Glomerular visceral epithelial cell (primary cell): ENCODE measurements at regions not wholly inside any gene's neighbourhood (a gene's known extent, or its start where the extent isn't known, plus 50 kb on each side); places are given as distances from the start of the nearest gene placed in this dataset.
A peak's percentile ranks its signal among the peaks of the same experiment; 100 is the strongest.

Experiments
- DNase-seq: peaks from one replicate; pipeline ENCODE4 v3.0.0-alpha.2; 2016; ENCODE audit errors: extremely low spot score

- no peak for DNase-seq
Measured at GRCh38 chr9:90948156-90948555, 146.5 kb downstream of the SYK start.

DNA sequence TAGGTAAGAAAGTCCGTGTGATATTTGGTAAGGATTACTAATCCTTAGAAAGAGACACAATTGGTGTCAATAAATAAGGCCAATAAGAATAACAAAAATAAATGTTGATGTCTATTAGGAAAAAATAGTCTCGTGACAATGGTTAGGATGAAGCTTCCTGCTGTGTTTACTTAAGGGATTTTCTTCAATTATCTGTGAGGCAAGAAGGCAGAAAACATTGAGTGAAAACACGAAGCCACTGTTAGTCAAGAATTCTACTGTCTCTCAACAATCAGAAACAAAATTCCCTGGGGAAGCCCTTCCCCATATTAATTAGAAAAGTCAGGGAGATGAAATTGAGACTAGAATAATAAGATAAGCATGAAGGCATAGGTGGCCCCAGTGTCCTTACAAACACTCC is 149.0 kb downstream of the SYK start:
- no peak for DNase-seq

DNA sequence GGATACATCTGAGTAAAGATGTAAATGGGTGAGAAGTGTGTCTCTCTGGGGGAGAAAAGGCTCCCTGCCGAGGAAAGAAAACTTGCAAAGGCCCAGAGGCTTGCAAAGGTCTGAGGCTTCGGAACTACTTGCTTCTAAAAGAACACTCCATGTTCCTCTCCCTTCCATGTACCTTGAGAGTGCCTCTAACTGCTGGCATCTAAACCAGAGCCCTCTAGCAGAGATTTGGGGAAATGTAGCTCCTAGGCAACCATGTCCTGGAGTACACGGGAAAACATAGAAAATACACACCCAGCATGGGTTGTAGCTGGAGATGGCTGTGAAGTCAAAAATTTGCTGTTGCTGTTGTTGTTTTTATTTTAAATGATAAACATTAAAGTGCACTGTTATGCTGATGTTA is 151.6 kb downstream of the SYK start:
- DNase-seq, result no peak

DNA sequence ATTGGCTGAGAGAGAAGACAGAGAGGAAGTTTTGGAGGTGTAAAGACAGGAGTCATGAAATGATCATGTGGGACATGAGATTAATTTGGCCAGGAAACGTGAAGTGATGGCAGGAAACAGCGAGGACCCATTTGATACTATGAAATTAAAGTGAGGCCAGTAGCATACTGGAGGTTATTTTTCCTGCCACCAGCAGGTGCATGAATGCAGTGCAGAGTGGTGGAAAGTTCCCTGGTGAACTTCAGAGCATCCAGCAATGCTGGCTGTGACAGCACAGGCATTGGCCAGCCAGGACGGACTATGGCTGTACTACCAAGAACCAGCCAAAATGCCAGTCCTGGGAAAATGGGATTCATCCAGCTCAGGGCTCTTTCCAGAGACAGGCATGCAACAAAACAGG is 152.2 kb downstream of the SYK start:
- no peak for DNase-seq

GRCh38 chr9:90956026-90956810 is 154.6 kb downstream of the SYK start:
- DNase-seq, result peak; percentile 45

DNA sequence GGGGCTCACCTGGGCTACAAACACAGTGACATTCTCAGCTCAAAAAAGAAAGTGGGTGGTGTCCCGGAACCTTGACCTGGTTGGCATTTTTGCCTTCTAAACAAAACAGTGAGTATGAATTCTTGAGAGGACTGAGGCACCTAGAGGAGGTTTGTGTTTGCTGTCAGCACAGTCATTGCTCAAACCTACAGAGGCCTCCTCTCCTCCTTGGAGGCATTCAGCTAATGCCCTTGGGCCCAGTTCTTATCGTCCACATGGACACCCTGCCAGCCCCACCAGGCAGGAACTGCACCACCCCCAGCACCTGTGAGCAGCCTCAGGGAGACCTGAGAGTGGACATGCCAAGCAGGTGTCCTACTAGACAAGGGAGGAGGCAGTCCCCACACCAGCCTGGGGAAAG is 156.7 kb downstream of the SYK start:
- no peak for DNase-seq

DNA sequence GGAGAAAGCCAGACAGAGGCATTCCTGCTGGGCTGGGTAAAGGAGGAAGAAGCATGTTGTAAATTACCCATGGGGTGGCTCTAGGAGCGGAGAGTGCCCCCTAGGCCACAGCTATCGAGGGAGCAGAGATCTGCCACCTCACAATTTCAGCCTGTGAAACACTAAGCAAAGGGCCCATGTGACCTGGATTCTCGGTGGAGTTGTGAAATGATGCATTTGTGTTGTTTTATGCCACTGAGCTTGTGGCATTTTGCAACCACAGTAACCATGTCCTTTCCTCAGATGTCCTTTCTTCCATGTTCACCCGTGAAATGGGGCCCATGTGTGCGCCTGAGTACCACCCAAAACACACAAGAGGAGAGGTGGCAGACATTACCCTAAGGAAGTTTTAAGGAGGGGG is 159.3 kb downstream of the SYK start:
- DNase-seq, result peak; percentile 26

DNA sequence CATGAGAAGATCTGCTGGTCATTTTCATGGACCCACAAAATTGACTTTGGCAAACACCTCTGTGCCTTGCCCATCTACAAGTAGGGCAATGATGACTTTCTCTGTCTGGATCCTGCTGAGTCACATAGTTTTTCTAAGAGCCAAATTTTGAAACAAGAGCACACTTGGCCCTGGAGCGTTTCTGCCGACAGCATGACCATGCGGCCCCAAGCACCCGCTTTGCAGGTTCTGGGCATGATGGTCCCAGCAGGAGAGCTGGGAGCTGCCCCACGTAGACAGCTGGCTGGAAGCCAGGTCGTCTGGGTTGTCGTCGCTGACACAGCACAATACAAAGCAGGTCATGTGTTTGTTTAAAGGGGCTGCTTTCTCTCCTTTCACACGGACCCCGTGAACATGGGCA is 159.8 kb downstream of the SYK start:
- DNase-seq, result peak; percentile 38

DNA sequence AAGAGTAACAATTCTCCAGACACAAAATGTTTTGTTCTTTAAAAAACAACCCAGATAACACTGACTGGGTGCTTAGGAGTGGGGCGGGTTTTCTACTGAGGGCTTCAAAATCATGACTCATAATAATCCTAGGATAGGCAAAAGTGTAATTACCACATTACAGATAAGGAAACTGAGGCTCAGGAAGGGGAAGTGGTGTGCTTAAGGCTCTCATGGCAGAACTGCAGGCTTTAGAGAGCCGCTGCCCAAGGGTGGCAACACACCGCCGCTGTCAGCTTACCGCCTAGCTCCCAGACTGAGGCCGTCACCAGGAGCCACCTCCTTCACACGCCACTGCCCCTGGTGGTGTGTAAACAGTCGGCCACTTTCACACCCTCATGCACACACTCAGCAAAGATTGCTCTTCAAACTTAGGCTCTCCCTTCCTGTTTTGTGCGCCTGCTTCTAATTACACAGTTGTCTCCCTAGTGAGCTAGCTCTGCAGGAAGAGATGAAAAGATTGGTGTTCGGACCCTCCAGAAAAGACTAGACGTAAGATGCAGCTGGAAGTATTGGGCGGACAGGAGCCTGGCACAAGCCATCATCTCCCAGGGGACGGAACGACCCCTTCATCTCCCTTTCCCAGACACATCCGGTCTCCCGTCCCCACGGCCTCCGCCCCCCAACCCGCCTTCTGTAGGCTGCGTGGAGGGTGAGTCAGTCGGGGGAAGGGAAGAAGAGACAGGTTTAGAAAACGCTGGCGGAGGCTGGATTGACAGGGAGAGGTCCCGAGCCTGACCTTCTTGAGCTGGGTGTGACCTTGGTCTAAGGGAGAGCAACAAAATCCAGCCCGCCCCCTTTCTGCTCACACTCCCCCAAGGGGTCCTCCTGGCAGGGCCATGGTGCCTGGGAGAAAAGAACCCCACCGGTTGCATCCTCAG is 162.7 kb downstream of the SYK start:
- peak; percentile 57 for DNase-seq

GRCh38 chr9:90965226-90966030 is 163.8 kb downstream of the SYK start:
- DNase-seq, result no peak

DNA sequence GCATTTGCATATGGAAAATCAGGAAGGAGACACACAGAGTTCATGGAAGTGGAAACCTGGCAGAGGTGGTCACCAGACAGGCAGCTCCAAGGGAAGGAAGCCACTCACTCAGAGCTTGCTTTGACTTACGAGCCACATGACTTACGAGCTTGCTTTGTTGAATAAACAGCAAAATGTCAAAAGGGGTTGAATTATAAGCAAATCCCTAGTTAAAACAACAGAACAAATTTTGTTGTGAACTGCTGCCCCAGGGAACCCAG is 164.3 kb downstream of the SYK start:
- DNase-seq, result no peak

DNA sequence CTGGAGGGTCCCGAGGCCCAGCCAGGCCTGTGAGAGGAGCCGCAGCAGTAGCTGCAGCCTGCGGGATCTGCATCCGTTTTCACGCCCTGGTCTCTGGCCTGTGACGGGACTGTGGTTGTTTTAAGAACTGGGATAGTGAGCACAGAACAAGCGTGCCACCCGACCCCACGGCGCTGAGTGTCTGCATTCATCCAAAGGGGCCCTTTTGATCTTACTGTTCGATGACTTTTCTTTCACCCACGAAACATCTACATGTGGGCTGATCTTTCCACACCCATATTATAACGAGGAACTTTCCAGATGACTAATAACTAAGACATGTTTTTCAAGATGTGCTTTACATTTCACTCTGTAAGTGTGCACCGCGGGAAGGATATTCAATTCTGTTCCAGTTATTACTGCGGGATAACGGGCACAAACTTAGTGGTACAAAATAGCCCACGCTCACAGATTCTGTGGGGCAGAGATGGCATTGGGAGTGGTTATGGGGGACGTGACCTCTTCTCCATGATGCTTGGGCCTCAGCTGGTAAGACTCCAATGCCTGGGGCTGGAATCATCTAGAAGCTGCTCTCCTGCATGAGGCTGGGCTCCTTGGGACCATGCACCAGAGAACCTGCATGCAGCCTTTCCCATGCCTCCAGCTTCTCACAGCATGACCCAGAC is 165.0 kb downstream of the SYK start:
- DNase-seq, result no peak

DNA sequence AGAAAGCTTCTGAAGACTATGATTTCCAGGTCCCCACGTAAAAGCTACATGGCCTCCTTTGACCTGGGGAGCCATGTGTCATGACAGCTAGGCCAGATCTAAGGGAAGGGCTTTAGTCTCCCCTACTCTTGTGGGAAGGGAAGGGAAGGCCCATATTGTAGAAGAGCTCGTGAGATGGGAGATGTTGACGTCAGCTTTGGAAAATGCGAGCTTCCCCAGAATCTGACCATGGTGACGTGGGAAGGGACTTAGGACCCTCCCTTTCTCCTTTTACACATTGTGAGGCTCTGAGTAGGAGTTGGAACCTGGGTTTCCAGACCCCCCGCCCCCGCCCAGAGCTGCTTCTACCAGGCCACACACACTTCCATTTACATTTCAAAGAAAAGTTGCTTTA is 165.5 kb downstream of the SYK start:
- DNase-seq, result no peak

- DNase-seq, result no peak
Measured at GRCh38 chr9:90969021-90969675, 167.5 kb downstream of the SYK start.

GRCh38 chr9:90970608-90971007 is 169.0 kb downstream of the SYK start:
- DNase-seq, result no peak

DNA sequence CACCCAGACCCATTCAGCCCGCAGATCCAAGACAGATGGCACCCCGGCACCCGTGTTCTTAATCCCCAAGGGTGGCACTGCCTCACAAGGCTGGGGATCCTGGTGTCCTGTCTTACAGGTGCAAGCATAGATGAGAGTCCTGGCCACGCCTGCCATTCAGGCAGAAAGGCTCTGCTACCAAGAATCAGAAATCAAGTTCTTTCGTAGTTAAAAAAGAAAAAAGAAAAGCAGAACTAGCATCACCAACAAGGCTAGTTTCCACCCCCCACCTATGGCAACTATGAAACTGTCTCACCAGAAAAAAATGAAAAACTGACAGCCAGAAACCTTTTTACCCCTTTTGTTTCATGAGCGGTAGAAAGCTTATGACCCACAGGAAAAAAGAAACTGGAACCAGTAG is 170.4 kb downstream of the SYK start:
- DNase-seq, result no peak

DNA sequence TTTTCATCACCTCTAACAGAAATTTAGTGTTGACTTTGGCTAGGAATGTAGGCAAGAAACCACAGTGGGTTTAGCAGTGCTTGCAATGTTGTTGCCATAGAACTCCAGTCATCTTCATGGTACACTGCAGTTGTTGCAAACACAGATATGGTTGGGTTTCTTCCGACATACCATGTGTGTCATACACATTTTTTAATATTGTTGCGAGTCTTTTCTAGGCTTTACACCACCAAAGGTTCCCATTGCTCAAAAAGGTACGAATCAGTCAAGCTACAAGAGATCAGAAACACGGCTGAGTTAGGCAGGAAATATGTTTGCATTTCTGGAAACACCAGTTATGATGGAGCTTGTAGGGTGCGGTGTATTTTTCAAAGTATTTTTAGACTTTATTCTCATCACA is 172.4 kb downstream of the SYK start:
- peak; percentile 67 for DNase-seq

DNA sequence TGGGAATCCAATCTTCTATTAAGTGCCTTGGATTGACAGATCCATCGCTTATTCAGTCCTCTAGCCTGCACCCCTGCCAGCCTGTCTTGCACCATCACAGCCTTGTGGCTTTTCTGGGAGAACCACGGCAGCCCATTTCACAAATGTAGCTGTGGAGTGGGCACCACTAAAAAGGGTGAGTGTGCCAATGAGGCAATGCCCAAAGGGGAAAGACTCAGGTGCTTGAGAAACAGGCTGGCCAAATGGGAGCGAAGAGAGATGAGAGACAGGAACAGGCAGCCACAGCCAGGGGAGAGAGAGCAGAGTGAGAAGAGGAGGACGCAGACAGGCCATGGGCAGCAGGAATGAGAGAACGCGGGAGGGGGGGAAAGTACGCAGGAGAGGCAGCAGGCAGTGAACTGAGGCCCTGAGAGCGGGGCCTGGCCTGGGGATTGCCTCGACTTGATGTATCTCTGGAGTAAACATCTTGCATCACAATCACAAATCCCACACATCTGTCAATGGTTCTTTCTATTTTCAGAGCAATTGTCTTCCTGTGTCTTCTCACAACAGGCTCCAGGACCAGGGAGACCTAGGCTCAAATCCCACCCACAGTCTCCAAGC is 173.1 kb downstream of the SYK start:
- no peak for DNase-seq

DNA sequence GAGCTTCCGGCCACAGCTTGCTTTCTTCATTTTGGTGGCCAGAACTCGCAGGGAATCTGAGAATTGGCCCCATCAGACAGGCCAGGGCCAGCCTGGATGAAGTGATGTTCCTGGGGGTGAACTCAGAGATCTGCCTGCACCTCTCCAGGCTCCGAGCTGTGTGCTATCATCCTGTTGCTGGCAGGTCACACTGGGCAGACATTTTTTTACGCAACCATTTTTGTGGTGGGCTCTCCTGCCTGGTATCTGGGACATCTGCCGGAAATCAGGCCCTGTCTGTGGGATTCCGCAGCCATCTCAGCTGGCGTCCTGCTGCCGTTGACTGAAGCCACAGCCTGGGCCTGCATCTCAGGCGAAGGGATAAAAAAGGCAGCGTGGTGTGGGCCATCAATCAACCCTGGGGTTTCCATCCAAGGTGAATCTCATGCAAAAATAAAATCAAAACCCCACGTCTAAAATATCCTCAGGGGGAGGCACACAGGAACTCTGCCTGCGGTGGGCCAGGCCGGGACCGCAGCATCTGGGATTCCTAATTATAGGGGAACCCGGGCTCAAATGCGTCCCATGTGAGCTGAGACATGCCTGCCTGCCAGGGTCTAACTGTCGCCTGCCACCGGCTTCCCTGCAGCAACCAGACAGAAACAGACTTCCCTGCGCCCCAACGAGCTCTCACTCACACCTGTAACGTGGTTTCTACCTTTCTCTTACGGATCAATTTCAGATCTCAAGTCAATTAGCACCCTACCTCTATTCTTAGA is 174.3 kb downstream of the SYK start:
- DNase-seq, result no peak

GRCh38 chr9:90979138-90979551 is 177.5 kb downstream of the SYK start:
- DNase-seq, result peak; percentile 39
